ENCODE measurements at regions not wholly inside any gene's neighbourhood (a gene's known extent, or its start where the extent isn't known, plus 50 kb on each side); places are given as distances from the start of the nearest gene placed in this dataset.

GRCh38 chr10:128976856-128977255 is 490.2 kb upstream of the MGMT start:
- ATAC-seq (no peak), DNase-seq (no peak)

- DNase-seq (no peak), ATAC-seq (no peak)
These were observed 488.8 kb upstream of the MGMT start for GRCh38 chr10:128978211-128978610.

DNA sequence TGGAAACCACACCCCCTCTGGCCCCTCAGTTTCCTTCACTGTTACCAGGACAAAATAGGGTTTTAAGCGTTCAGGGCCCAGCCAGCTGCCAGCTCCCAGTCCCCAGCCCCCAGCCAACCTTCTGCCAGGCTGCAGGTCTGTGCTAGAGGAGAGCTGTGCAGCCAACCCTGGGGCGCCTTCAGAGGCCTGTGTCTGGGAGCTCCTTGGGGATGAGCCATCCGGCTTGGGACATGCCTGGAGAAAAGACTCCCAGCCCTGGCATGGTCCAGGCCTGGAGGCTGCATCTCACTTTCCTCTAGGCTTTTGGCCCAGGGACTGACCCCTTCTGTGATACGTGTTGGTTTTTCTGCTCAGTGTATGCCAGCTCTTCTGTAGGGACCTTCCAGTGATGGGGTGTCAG is 487.6 kb upstream of the MGMT start:
- no peak for ATAC-seq
- no peak for DNase-seq

- ATAC-seq (no peak), DNase-seq (no peak)
These were observed 485.8 kb upstream of the MGMT start for GRCh38 chr10:128981251-128981650.

DNA sequence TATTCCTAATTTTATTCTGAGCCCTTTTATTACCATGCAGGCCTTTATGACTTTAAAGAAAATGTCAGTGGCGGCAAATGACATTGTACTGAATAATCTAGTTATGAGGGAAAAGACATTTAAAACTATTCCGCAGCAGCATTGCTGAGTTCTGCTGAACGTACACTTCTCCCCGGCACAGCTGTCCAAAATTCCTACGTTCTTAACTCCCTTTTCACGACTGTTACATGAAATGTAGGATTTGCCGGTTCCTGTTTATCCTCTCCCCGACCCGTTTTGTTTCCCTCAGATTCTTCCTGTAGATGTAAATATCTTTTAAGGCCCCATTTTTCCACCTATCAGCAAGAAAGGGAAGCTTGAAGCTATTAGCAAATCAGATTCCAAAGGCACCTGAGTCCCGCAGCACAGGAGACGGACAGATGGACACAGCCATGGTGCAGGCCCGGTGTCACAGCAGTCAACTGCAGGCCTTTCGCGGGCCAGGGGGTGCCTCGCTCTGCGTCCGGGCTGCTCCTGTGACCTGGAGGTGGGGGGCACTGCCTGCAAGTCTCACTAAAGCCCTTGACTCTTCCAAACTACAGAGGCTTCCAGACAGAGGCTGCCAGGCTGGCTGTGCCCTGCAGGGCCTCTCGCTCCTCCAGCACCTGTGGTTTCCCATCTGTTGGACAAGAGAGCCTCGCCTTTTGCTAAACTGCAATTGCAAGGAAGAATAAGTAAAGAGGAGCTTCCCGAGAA is 485.0 kb upstream of the MGMT start:
- ATAC-seq (no peak), DNase-seq (no peak)

GRCh38 chr10:128982616-128982915 is 484.5 kb upstream of the MGMT start:
- ATAC-seq = no peak
- no peak for DNase-seq

GRCh38 chr10:128985036-128985435 is 482.0 kb upstream of the MGMT start:
- ATAC-seq = no peak
- DNase-seq = no peak

DNA sequence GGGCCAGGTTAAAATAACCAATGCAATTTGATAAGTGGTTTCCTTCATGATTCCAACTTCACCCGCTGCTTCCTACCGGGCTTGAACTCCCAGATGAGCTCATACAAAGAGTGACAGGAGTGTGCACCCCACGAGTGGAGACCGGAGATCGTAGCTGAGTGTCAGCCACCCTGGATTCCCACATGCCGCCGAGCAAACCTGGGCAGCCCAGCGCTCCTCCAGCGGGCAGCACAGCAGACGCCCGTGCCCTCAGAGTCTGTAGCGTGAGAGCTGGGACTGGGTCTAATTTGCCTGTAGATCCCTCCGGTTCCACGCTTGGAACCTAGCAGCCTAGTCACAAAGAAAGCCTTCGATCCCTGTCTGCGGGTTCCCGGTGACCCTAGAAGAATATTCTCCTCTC is 476.1 kb upstream of the MGMT start:
- DNase-seq (no peak), ATAC-seq (no peak)

DNA sequence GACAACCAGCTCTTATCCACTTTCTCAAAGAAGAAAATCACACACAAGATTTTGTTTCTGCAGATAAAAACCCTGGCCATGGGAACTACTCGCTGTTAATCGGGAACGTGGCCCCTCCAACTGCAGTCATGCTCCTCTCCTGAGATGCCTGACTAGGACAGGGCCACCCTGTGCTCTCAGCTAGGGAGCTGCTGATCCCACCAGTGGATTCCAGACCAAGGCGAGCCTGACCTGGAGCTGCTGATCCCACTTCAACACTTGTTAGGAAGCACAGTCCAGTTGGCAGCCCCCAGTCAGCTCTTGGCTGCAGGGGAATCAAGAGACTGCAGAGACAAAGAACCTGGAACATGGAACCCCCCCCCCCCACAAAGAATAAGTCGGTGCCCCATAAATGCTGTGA is 474.3 kb upstream of the MGMT start:
- no peak for ATAC-seq
- no peak for DNase-seq

DNA sequence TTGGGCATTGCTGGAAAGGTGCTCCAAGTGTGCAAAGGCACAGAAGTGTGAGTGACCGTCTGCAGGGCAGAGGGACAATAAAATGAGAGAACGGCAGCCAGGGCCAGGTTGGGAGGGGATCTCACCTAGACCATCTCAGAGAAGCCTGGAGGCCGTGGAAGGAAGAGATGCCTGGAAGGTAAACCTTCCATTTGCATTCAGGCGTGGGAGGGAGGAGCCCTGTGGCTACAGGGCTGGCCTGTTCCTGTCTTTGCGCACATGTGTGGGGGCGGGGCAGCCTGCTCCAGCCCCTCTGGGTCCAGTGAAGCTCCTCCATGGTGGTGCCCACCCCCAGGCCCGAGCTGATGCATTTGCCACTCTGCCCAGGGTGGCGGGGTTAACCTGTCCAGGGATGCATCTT is 473.6 kb upstream of the MGMT start:
- ATAC-seq = no peak

DNA sequence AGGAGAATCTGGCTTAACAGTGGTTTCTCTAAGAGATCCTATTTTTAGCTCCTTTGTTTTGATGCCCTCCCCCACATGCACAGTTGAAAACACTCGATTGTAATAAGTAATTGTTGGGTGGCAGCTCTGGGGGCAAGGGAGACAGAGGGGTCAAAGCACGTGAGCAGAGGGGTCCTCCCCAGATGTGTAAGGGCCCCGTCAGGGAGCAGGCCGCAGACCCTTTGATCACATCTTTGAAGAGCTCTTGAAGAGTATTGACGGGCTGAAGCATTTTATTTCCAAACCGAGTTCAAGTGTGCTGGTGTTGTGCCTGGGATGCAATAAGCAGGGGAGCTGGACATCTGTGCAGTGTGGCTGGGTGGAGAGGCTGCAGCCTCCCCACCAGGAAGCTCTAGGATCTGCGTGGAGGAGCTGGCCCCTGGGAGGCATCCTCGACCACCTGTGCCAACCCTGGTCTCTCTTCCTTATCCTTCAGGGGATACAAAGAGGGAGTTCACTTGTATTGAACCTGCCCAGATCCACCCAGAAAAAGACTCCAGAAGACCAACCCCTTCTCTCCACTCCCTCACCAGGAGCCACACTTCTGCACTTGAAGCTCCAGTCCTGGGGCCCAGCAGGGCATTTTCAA is 473.0 kb upstream of the MGMT start:
- ATAC-seq (no peak), DNase-seq (no peak)

More for the DNA sequence above, 473.6 kb upstream of the MGMT start:
- no peak for DNase-seq

- ATAC-seq (no peak), DNase-seq (no peak)
These were observed 472.4 kb upstream of the MGMT start for GRCh38 chr10:128994598-128995143.

GRCh38 chr10:128995676-128996075 is 471.4 kb upstream of the MGMT start:
- no peak for DNase-seq
- ATAC-seq = no peak

DNA sequence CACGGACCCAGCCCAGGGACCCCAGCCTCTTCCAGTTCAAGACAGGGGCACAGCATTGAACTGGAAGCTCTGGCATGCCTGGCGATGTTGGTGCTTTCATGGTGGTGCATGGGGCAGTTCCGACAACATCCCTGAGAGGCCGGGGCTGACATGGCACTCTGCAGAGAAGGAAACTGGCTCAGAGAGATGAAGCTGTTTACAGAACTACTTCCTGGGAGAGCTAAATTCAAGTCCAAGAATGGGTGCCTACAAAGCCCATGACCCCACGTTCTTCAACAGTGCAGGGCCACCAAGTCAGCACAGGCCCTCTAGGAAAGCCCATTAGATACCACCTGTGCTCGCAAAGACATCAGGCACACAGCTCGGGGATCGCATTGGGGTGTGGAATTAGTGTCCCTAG is 470.9 kb upstream of the MGMT start:
- no peak for ATAC-seq
- no peak for DNase-seq

DNA sequence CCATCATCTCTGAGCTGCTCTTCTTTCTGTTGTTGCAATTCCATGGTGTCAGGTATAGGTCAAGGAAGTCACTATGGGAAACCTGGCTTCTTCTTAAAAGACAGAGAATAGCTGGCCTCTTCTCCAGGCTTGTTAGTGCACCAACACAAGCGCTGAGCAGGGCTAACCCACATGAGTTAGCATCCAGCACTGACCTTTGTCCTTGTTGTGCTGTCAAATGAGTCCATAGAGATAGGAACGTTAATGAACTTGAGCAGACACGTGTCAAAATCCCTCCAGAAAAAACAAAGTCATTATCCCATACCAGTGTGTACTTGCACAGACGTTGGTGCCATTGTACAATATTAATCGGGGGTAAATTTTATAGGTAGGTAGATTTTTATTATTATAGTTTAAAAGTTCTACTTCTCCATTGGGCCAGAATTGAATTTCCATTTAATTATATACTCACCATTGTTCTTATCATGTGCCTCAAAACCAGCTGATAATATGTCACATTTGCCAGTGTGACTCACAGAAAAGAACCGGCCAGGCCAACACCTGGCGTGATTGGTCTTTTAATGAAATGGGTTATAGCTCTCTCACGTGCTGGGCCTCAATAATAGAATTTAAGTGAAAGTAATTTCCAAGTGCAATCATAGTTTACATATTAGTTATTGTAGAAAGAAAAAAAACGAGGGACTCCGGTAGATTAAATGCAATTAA is 468.8 kb upstream of the MGMT start:
- ATAC-seq = no peak
- DNase-seq = no peak

- no peak for DNase-seq
These were observed 462.6 kb upstream of the MGMT start for GRCh38 chr10:129004398-129004797.

DNA sequence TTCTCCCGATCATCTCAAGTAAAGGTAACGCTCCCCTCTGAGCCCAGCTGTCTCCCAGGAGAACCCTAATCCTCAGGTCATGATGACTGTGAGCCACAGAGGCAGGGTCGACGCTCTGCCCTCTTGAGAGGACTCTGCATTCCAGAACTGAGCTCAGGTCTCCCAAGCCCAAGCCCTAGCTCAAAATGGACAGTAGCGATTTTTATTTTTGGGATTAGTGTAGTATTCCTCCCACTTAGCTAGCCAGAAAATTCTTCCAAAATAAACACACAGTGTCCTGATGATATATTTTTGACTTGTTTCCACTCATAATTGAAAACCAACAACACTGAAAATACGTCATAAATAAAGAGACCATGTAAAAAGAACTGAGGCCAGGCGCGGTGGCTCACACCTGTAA is 462.0 kb upstream of the MGMT start:
- ATAC-seq (no peak), DNase-seq (no peak)

More at GRCh38 chr10:129004398-129004797, 462.6 kb upstream of the MGMT start:
- ATAC-seq = no peak

DNA sequence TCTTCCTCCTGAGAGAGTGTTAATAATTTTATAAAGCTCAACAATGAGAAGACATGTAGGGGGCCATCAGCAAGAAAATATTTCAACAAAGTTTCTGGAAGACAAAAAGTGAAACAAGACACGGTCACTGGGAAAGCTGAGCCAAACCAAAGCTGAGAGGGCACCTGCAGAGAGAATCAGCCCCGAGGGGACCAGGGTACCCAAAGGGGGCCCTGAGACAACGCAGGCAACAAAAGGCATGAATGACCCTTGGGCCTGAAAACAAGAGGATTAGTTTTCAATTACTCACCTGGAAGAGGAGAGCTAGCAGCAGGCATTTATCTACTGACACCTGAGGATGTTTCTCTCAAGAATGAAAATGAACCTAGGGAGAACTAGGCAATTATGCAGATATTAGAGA is 461.2 kb upstream of the MGMT start:
- DNase-seq (no peak), ATAC-seq (no peak)

DNA sequence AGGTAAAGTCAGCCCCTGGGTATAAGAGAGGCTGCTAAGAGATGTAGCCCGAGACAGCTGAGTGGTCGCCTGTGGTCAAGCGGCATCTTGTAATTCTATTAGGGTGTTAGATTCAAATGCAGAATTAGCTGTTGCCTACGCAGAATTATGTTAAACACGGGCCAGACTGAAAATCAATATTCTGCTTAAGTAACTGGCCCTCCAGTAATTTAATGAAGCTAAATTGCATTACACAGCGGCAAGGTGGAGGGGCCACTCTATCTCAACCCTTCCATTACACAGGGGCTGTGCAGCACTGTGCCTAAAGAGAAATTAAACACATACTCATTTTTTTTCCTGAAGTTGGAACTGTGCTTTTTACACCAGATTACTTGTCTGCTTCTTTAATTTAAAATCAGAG is 448.5 kb upstream of the MGMT start:
- DNase-seq (no peak), ATAC-seq (no peak)

- ATAC-seq (no peak), DNase-seq (no peak)
These were observed 446.2 kb upstream of the MGMT start for GRCh38 chr10:129020651-129021330.

DNA sequence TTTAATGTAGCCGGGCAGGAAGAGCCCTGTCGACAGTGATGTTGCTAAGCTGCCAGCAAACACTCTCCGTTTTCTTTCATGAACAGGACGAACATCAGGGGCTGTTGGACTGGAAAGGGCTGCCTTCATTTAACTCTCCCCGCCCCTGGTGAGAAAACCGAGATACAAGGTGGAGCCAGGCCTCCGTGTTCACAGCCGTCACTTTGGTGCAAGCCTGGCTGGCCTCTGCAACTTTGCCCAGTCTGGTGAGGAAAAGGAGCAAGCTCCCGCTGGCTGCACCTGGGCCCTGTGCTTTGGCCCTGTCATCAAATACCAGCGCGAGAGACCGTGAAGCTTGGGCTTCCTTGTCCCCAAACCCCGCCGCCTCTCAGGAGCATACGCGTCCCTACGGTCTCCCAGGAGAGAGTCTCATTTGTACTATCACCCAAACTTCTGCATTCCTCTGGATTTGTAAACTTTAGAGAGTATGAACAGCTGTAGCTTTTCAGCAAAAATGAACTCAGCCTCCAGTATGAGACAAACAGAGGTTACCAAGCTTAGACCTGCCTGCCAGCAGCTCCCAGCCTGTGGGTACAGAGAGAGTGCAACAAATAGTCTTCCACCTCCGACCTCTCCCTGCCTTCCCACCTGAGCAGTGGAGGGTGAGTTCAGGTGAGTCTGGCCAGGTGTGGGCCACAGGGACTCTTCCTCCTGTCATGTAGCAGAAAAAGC is 445.3 kb upstream of the MGMT start:
- no peak for DNase-seq
- no peak for ATAC-seq

GRCh38 chr10:129023082-129023481 is 444.0 kb upstream of the MGMT start:
- ATAC-seq = no peak

More at GRCh38 chr10:129023082-129023481, 444.0 kb upstream of the MGMT start:
- no peak for DNase-seq

All from stimulated activated naive CD8-positive, alpha-beta T cell treated with anti-CD3 and anti-CD28 coated beads, Interleukin-15, Interleukin-2, amounts not matched to agents 100 U/mL and 50 U/mL, for 24 hours (primary cell).